NCI-H460 (cell line): ENCODE measurements at regions not wholly inside any gene's neighbourhood (a gene's known extent, or its start where the extent isn't known, plus 50 kb on each side); places are given as distances from the start of the nearest gene placed in this dataset.
A peak's percentile ranks its signal among the peaks of the same experiment; 100 is the strongest.
"Not testable (repeated sequence)": the region's sequence is repeated elsewhere in the genome, so short reads cannot be mapped to it uniquely, and the experiment has no call there.

Experiments
- DNase-seq: peaks from one replicate; pipeline ENCODE4 v3.0.0-alpha.2; 2016; ENCODE audit warnings: low read depth; ENCODE audit errors: extremely low read depth

DNA sequence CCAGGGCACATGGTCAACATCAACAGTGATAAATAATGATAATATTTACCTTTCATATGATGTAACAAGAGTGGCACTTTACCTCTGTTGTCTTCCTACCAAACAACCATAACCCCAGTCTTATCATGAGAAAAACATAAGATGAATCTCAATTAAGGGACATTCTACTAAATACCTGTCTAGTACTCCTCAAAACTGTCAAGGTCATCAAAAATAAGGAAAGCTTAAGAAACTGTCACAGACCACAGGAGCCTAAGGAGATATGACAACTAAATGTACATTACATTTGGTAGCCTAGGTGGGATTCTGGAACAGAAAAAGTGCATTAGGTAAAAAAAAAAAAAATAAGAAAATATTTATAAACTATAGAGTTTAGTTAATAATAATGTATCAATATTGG lies 118.1 kb downstream of the CCDC34 start:
- no peak for DNase-seq

DNA sequence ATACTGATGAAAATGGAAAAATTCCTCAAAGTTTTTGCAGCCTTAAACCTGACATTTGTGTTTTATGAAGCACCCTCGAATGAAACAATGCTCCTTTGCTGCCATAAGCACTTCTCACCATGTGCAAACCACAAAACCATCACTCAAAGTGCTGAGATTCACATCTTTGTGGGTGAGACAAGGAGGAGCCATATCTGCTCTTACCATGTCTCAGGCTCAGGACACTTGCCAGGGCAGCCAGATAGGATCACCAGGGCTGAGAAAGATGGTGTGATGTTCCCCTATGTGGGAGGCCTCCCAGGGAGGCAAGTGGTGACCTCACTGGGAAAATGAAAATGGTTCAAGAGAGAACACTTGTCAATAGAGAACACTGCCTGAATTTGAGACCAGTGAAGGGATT lies 120.4 kb downstream of the CCDC34 start:
- DNase-seq: no peak

DNA sequence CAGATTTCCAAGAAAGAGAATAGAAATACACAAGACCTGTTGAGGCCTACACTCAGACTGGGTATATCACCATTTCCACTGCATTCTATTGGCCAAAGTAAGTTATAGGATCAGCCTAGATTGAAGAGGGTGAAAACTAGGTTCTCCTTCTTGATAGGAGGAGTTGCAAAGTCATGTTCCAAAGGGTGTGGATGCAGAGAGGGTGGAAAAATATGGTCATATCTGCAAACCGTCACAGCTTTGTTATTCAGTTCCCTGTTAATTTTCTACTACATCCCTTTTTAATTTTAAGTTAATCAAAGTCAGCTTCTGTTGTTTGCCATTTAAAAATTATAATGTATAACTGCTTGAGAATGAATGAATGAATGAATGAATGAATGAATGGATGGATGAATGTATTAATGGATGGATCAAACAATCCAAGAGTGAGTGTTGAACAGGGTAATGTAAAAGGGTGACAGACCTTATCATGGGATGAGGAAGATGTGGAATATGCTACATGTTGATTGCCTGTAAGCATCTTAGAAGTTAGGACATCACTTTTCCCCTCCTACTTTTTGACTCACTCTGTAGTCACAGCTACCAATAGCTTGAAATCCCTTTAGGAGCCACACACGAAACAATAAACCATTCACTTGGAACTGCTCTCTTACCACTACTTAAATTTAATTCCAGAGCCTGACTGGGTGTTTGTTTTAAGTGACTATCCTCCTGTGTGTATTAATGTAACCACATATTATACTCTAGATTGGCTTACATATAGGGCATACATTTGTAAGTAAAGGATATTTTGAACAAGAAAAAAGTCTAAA lies 121.5 kb downstream of the CCDC34 start:
- peak; percentile 22 for DNase-seq

DNA sequence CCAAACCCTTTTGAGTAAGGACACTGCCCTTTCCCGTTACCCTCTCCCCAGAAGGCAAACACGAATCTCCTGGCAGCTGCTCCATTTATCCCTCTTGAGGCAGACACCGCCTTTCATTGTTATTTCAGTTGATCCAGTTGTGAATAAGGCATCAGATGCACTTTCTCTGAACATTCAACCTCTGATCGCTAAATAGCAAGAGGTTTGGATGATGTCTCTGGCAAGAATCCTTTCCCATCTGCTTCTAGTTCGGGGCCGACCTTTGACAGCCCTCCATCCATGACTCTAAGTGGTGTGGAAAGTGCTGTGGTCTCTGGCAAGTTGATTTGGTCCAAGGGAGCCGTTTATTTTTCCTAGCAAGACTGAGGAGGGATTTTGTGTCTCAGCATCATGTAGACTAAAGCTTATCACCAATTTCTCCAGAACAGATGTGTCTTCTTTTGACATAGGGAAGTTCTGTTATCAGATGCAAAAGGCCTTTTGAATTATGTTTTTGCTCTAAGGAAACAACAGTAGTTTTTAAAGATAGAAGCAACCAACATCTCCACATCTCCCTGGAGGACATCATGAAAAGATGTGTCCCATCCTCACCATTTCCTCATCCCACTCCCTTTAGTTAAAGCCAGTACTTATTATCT lies 123.6 kb downstream of the CCDC34 start:
- no peak for DNase-seq

DNA sequence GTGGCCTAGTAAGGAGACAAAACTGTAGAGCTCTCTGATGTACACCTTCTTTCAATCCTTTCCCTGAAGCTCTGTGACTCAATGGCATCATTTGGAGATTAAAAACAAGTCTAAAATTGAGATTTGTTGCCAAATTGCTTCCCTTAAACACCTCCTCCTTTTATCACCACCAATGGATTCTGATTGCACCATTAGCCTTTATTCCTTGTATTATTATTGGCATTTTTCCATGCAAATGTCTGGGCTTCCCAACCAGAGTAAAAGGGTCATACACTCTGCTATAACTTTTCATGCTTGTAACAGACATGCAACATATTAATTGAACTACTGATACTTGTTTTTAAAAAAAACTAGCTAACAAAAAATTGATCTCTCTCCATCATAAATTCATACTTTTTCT lies 124.2 kb downstream of the CCDC34 start:
- DNase-seq: no peak

DNA sequence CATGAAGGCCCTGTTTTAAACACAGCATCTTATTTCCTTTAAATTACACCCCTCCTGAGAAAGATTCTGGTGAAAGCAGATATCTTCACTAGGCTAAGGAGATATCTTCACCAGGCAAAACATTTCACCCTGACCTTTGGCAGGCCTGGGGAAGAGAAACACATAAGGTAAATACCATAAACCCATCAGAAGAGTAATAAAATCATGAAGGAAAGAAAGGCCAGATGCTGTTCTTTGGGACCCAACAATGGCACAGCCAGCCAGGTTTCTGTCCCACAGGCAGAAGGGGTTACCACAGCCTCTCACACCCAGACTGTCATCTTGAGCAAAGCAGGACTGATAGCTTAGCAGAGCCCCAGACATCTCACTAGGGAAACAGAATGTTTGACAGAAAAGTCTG lies 125.4 kb downstream of the CCDC34 start:
- DNase-seq: no peak

- no peak for DNase-seq
Observed at GRCh38 chr11:27234961-27235360, 128.1 kb downstream of the CCDC34 start.

DNA sequence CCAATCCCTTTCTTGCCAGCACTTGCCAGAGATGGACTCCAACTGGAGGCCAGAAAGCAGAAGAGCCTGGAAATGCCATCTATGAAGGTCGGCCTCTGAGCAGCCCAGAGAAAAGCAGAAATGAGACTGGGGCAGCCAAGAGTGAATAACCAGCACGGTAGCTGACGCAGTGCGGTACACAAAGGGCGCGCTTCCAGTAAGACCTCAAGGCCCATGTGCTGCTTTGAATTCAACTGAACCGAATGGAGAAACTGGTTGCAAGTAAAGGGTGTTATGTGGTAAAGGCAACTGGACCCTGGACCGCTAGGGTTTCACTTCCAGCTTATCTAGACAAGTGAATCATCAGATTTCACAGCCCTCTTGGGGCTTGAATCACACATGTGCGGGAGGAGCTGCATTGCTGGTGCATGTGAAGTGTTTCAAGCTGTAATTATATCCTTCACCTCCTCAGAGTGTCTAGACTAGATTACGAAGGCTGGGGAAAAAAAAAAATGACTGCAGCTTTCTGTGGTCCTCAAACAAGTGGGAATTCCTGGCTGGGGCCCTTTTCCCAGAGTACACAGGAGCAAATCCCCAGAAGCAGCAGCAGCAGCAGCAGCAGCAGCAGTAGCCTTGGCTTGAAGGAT lies 128.9 kb downstream of the CCDC34 start:
- peak; percentile 71 for DNase-seq

- DNase-seq: no peak
Observed at GRCh38 chr11:27233654-27234042, 129.4 kb downstream of the CCDC34 start.

DNA sequence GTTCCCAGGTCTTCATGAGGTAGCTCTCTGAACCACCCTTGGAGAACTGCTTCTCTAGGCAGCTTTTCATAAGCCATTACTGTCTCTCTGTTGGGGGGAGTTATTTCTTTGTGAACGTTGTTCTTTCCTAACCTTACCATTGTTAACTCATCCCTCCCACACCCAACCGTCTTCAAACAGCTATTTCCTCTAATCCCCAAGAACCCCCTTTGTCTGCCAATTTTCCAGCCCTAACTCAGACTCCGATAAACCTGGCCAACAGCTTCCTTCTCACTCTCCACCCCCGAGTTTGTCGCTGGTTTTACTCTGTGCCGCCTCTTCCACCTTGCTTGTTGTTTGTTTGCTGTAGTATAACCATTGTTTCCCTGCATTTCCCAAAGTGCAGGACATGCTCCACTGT lies 131.5 kb downstream of the CCDC34 start:
- DNase-seq: no peak

DNA sequence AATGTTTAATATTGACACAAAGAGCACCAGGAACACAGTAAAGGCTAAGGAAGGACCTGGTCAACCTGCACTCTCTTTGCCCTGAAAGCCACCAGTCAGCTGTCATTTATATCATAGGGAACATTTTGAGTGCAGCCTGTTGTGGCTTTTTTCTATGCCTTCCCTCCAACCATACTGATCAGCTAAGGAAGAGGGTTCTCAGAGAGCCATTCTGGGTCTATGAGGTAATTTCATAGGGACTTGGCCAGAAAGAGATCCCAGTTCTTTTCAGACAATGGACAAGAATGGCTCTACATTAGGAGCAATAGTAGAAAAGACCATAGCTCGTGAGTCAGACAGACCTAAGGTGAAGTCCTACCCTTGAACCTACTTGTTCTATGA lies 132.8 kb downstream of the CCDC34 start:
- DNase-seq: no peak

DNA sequence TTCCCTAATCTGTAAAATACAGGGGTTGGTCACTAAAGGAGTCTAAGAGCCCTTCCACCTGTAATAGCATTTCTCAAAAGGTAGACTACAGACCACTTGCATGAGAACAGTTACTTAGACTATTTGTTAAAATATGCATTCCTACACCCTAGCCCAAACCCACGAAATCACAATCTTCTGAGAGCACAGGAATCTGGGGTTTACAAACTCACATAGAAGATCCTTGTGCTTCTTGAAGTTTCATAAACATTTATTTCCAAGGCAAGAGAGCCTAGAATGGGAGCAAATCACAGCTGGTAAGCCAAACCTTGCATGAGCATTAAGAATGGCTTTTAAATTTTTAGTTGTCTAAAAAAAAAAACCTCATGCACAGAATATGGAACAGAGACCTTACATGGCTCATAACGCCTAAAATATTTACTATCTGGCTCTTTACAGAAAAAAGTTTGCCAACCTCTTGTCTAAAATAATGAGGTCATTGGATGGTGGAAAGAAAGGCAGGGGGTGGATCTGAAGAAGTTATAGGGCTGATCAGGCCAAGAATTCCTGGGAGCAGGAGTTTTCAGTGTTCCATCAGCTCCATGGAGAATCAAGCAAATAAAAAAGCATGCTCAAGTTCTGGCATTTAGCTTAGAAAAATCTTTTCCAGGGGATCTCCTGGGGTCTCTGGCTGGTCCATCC lies 133.4 kb downstream of the CCDC34 start:
- DNase-seq: no peak

GRCh38 chr11:27228906-27229290 lies 134.1 kb downstream of the CCDC34 start:
- DNase-seq: no peak

- DNase-seq: no peak
Observed at GRCh38 chr11:27228232-27228905, 134.6 kb downstream of the CCDC34 start.

DNA sequence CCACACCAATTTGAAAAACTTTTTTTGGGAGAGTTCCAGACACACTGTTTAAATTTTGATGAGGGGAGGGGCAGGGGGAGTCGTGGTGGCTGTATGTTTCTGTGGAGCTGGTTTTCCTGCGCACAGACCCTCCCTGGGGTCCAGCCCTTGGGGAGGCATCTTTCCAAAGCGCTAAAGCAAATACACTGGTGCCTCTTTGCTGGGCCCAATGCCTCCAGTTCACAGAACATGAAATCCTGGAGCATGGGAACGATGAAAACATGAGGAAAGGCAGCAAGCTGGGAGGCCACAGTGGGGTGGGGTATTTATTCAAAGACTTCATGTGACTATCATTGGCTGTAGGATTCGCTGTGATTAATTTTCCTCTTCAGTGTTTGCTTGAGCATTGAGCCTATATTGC lies 135.3 kb downstream of the CCDC34 start:
- DNase-seq: no peak

DNA sequence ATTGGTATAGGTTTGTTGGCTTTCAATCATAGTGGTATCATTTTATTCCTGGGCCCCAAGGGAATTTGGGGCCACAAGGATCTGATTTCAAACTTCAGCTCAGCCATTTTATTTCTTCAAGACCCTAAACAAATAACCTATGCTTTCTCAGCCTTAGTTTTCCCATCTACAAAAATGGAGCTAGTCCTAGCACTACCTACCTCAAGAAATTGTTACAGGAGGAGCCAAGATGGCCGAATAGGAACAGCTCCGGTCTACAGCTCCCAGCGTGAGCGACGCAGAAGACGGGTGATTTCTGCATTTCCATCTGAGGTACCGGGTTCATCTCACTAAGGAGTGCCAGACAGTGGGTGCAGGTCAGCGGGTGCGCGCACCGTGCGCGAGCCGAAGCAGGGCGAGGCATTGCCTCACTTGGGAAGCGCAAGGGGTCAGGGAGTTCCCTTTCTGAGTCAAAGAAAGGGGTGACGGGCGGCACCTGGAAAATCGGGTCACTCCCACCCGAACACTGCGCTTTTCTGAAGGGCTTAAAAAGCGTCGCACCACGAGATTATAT lies 143.5 kb downstream of the CCDC34 start:
- DNase-seq: not testable (repeated sequence)

DNA sequence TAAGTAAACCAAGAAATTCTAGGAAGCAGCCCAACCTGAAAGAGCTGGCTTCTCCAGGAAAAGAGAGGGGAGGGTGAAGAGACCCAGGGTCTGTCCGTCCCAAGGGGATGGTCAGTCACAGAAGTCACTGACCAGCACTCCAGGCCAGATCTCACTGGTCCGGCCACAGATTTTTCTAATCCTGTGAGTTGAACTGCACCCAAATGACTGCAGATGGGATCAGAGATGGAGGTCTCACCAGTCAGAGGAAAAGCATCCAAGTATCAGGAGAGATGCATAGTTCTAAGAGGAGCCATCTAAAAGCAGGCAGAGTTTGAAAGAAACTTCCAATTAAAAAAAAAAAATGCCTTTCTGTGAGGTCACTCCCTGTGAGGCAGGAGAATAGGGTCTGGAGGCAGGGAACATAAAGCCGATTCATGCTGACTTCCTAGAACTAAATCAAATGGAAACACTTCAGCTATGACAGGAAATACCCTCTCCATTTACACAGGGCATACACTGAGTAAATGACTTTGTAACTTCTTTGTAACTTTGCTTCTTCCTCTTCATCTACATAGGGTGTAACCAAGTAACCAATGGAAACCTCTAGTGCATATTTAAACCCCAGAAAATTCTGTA lies 144.5 kb downstream of the CCDC34 start:
- DNase-seq: peak; percentile 7

- no peak for DNase-seq
Observed at GRCh38 chr11:27217948-27218420, 145.0 kb downstream of the CCDC34 start.

- no peak for DNase-seq
Observed at GRCh38 chr11:27217496-27217895, 145.5 kb downstream of the CCDC34 start.
